Transverse colon (tissue), 3 donors: ENCODE measurements at regions not wholly inside any gene's neighbourhood (a gene's known extent, or its start where the extent isn't known, plus 50 kb on each side); places are given as distances from the start of the nearest gene placed in this dataset.

ENCODE experiments used
- POLR2A ChIP-seq: fragments of 450-650 bp; IDR thresholded peaks from one replicate; pipeline ENCODE4 v1.6.1; 2016; ENCODE audit warnings: antibody characterized with exemption, mild to moderate bottlenecking, moderate library complexity
- TF ChIP-seq, protein P1 (sequence below), 5 experiments: fragments of 200-600 bp in 3 of 5; fragments of 450-650 bp in 2 of 5; sonication (generic) in 3 of 5; IDR thresholded peaks; 1 replicate in 2 of 5; 2 replicates in 3 of 5; pipeline ENCODE4 v1.5.1; 2016 to 2017; ENCODE audit warnings: antibody characterized with exemption in 5 of 5, inconsistent platforms in 3 of 5, mild to moderate bottlenecking in 2 of 5, moderate library complexity in 1 of 5

DNA sequence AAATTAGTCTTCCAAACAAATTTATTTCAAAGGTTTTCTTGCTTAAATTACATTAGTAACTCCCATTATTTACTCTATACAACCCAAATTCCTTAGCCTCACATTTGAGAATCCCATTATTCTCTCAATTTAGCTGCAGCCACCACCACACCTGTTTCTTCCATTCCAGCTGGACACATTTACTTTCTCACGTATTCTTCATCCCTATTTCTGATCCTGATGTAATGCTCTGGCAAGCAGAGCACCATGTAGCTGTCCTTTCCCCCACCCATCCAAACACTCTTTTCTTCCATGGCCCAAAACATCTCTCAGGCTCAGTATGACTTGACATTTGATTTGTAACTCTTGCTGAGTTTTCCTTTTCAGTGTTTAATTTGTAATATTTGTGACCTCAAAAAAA is 240.2 kb upstream of the CLEC14A start:
- TF ChIP-seq, protein P1, sequence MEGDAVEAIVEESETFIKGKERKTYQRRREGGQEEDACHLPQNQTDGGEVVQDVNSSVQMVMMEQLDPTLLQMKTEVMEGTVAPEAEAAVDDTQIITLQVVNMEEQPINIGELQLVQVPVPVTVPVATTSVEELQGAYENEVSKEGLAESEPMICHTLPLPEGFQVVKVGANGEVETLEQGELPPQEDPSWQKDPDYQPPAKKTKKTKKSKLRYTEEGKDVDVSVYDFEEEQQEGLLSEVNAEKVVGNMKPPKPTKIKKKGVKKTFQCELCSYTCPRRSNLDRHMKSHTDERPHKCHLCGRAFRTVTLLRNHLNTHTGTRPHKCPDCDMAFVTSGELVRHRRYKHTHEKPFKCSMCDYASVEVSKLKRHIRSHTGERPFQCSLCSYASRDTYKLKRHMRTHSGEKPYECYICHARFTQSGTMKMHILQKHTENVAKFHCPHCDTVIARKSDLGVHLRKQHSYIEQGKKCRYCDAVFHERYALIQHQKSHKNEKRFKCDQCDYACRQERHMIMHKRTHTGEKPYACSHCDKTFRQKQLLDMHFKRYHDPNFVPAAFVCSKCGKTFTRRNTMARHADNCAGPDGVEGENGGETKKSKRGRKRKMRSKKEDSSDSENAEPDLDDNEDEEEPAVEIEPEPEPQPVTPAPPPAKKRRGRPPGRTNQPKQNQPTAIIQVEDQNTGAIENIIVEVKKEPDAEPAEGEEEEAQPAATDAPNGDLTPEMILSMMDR (IDR thresholded peaks at IDR 0.05): no peak
- no peak for TF ChIP-seq POLR2A
